HUES64 (cell line): ENCODE measurements at regions not wholly inside any gene's neighbourhood (a gene's known extent, or its start where the extent isn't known, plus 50 kb on each side); places are given as distances from the start of the nearest gene placed in this dataset.
"Not testable (repeated sequence)": the region's sequence is repeated elsewhere in the genome, so short reads cannot be mapped to it uniquely, and the experiment has no call there.

Experiments
- H3K27ac ChIP-seq: 2 replicates; pipeline ENCODE4 v1.7.0; 2013; ENCODE audit warnings: low read depth, low read length, inconsistent platforms
- H3K27me3 ChIP-seq: 2 replicates; pipeline ENCODE4 v1.6.1; 2013; ENCODE audit warnings: mild to moderate bottlenecking, low read length; ENCODE audit not compliant: insufficient read depth
- H3K36me3 ChIP-seq: 2 replicates; pipeline ENCODE4 v1.6.1; 2013; ENCODE audit warnings: mild to moderate bottlenecking, low read length; ENCODE audit not compliant: insufficient read depth
- H3K4me1 ChIP-seq: 2 replicates; pipeline ENCODE4 v1.6.1; 2013; ENCODE audit warnings: mild to moderate bottlenecking, low read length, moderate library complexity; ENCODE audit not compliant: insufficient read depth
- H3K4me3 ChIP-seq: 2 replicates; pipeline ENCODE4 v1.5.1; 2013; ENCODE audit warnings: mild to moderate bottlenecking, low read length, moderate library complexity
- H3K9ac ChIP-seq: 2 replicates; pipeline ENCODE4 v1.6.1; 2013; ENCODE audit warnings: mild to moderate bottlenecking, low read depth, low read length
- H3K9me3 ChIP-seq: 2 replicates; pipeline ENCODE4 v1.6.1; 2013; ENCODE audit warnings: low read depth, low read length; ENCODE audit not compliant: insufficient read depth
- WGBS: fragments of 150-250, 120-280 bp; methylation state at CpG from one replicate; pipeline ENCODE4 v1.1.7; 2013; ENCODE audit warnings: missing lambda C conversion rate; 5-methylcytosine and 5-hydroxymethylcytosine counted together

DNA sequence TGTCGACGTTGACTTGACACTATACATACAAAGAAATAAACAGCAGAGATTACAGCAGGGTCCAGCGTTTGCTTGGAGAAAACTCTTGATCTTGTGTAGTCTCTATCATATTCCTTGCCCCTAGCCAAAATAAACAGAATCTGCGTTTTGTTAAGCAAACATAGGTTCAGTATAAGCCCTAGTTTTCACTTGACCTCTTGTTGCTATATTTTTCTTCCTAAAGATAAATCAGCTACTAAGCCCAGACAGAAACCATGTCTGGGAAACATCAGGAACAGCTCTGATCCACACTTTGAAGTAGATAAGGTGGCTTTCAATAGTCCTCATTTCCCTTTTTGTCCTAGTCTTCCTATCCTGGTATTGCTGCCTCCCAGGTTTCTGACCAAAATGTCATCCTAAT is 328.2 kb upstream of the MAGI2 start:
- no peaks in the 10 kb centered on the region for H3K27me3 ChIP-seq
- H3K36me3 ChIP-seq, result no peaks in the 10 kb centered on the region
- no peak overlapping the region for H3K27ac ChIP-seq
- no peaks in the 10 kb centered on the region for H3K9me3 ChIP-seq
- H3K9ac ChIP-seq, result no peak overlapping the region
- H3K4me3 ChIP-seq, result no peak overlapping the region
- 90% methylated on average over 4 of the region's 4 CpGs for WGBS
- H3K4me1 ChIP-seq, result no peaks in the 10 kb centered on the region

DNA sequence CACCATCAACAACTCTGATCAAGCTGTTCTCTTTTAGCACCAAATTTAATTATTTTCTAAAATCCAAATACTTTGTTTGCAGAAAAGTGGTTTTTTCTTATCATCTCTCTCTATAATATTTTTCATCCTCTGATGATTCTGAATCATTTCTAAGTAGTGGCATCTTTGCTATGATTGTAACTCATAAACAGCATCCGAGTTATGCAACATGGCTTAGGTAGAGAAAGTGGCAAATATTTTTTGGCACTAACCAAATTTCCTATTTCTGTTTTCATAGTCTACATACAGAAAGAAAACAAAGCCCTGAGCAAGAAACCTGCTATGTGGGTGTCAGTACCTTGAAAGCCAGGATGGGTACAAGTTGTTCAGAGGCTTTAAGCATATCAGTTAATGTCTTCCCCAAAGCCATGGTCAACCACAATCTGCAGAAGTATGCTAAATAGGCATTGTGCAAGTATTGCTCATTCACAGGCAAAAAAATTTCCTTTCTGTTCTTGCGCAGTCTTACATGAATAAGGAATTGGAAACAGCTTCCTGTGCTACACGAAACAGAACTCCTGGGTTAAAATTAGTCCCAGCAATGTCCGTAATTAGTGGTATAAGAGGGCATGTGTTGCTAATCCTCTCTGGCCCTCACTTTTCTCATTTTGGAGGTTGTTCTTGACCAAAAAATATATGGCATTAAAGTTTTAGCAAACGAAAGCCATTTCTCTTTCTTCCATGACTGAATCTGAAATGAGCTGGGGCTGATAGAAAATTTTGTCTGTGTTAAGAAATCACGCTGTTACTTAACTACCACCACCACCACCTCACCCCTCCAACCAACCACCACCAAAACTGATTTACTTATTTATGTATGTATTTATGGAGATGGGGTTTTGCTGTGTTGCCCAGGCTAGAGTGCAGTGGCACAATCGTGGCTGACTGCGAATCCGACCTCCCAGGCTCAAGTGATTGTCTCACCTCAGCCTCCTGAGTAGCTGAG is 325.6 kb upstream of the MAGI2 start:
- Histone ChIP-seq H3K9me3 (no peaks in the 10 kb centered on the region), H3K4me1 (no peaks in the 10 kb centered on the region), H3K27me3 (no peaks in the 10 kb centered on the region), H3K36me3 (no peaks in the 10 kb centered on the region), H3K27ac (no peak overlapping the region), H3K4me3 (no peak overlapping the region), H3K9ac (no peak overlapping the region)
- 95% methylated on average over 7 of the region's 9 CpGs for WGBS

DNA sequence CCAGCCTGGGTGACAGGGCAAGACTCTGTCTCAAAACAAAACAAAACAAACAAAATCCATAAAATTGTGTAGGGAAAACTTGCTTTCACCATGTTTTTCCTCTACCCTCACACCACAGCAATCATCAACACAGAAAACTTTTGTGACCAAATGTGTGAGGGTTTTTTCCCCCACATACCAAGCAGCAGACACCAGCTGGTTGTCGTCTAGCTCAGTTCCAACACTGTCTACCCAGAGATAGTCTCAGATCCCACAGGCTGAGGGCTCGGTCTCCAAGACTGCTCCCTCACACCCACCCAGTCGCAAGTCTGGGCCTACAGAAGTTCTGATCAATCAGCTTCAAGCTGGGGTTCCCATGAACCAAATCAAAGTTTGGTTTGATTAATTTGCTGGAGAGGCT is 322.4 kb upstream of the MAGI2 start:
- no peaks in the 10 kb centered on the region for H3K4me1 ChIP-seq
- H3K27me3 ChIP-seq, result no peaks in the 10 kb centered on the region
- H3K9ac ChIP-seq, result no peak overlapping the region
- H3K4me3 ChIP-seq, result no peak overlapping the region
- no peaks in the 10 kb centered on the region for H3K36me3 ChIP-seq
- H3K9me3 ChIP-seq, result no peaks in the 10 kb centered on the region
- no peak overlapping the region for H3K27ac ChIP-seq
- WGBS, result 97% methylated on average over 3 of the region's 3 CpGs

DNA sequence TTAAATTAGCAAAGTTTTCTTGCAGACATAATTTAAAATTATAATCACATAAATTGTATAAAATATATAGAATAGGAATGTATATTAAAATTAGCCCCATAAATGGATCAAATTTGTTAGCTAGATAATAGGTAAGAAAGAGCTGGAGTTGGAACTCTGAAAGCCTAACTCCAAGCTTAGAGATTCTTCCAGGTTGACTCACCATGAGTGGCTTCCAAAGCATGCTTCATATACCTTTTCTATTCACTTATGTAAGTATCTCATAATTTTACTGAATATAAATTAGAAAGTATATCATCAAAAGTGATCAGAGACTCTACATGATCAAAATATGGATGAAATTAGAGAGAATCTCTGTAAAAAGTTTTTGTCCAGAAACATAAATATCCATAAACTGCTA is 320.7 kb upstream of the MAGI2 start:
- no peak overlapping the region for H3K27ac ChIP-seq
- no peaks in the 10 kb centered on the region for H3K9me3 ChIP-seq
- peaks cover 6% of the 10 kb centered on the region; the same call in 1 of the 2 replicates for H3K4me1 ChIP-seq
- no peak overlapping the region for H3K9ac ChIP-seq
- H3K4me3 ChIP-seq, result no peak overlapping the region
- H3K27me3 ChIP-seq, result no peaks in the 10 kb centered on the region
- H3K36me3 ChIP-seq, result no peaks in the 10 kb centered on the region

DNA sequence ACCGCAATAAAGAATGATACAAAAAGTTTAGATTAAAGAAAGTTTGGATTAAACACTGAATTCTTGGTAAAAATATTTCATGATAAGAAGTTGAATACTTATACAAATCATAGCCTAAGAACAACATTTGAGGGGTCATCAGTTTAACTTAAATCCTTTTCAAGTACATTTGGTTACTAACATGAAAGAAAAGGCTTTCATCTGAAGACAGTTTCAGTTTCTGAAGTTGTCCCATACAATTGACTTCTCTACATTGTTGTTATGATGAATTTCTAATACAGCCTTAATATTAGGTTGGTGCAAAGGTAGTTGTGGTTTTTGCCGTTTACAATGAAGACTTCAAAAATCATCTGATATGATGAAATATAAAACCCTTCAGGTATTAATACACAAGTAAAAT is 317.5 kb upstream of the MAGI2 start:
- 100% methylated on average over 1 of the region's 2 CpGs for whole genome bisulfite sequencing
- Histone ChIP-seq H3K9ac (no peak overlapping the region), H3K4me1 (peaks cover 6% of the 10 kb centered on the region; the same call in 1 of the 2 replicates), H3K4me3 (no peak overlapping the region), H3K36me3 (no peaks in the 10 kb centered on the region), H3K27ac (no peak overlapping the region), H3K27me3 (no peaks in the 10 kb centered on the region), H3K9me3 (no peaks in the 10 kb centered on the region)

DNA sequence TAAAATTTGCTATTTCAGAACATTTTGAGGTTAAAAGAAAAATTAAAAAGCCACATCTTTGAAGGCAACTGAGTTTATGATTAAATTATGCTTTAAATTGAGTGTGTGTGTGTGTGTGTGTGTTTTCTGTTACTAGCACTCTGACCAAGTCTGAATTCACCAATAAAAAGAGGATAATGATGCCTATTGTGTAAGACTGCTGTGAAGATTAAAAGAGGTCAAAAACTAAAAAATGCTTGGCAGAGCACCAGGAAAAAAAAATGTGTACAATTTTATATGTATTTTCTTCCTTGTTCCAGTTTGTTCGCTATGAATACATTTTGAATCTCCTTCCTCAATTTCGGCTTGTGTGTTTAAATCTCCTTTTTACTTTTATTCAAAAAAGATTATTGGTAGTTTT is 316.6 kb upstream of the MAGI2 start:
- H3K4me1 ChIP-seq, result peaks cover 6% of the 10 kb centered on the region; the same call in 1 of the 2 replicates

DNA sequence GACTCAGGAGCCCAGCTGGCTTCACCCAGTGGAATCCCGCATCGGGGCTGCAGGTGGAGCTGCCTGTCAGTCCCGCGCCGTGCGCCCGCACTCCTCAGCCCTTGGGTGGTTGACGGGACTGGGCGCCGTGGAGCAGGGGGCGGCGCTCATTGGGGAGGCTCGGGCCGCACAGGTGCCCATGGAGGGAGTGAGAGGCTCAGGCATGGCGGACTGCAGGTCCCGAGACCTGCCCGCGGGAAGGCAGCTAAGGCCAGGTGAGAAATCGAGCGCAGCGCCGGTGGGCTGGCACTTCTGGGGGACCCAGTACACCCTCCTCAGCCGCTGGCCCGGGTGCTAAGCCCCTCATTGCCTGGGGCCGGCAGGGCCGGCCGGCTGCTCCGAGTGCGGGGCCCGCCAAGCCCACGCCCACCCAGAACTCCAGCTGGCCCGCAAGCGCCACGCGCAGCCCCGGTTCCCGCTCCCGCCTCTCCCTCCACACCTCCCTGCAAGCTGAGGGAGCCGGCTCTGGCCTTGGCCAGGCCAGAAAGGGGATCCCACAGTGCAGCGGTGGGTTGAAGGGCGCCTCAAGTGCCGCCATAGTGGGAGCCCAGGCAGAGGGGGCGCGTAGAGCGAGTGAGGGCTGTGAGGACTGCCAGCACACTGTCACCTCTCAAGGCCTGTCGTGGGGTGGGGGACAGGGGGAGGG is 314.6 kb upstream of the MAGI2 start:
- H3K9ac ChIP-seq, H3K27me3 ChIP-seq, H3K4me3 ChIP-seq, H3K27ac ChIP-seq, H3K36me3 ChIP-seq, H3K4me1 ChIP-seq, H3K9me3 ChIP-seq: not testable (repeated sequence)
- WGBS, result 97% methylated on average over 46 of the region's 46 CpGs

More for the DNA sequence above, 316.6 kb upstream of the MAGI2 start:
- no peaks in the 10 kb centered on the region for H3K27me3 ChIP-seq
- H3K4me3 ChIP-seq, result no peak overlapping the region
- H3K9me3 ChIP-seq, result no peaks in the 10 kb centered on the region
- H3K27ac ChIP-seq, result no peak overlapping the region
- no CpG with 5 or more reads among the region's 2 CpGs for WGBS
- no peaks in the 10 kb centered on the region for H3K36me3 ChIP-seq
- no peak overlapping the region for H3K9ac ChIP-seq

DNA sequence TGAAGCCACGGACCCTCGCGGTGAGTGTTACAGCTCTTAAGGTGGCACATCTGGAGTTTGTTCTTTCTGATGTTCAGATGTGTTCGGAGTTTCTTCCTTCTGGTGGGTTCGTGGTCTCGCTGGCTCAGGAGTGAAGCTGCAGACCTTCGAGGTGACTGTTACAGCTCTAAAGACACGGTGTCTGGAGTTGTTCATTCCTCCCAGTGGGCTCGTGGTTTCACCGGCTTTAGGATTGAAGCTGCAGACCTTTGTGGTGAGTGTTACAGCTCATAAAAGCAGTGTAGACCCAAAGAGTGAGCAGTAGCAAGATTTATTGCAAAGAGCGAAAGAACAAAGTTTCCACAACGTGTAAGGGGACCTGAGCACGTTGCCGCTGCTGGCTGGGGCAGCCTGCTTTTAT is 313.7 kb upstream of the MAGI2 start:
- not testable (repeated sequence) for H3K4me3 ChIP-seq, H3K36me3 ChIP-seq, H3K27ac ChIP-seq, H3K4me1 ChIP-seq, H3K9me3 ChIP-seq, H3K9ac ChIP-seq, H3K27me3 ChIP-seq
- 89% methylated on average over 14 of the region's 14 CpGs for WGBS

DNA sequence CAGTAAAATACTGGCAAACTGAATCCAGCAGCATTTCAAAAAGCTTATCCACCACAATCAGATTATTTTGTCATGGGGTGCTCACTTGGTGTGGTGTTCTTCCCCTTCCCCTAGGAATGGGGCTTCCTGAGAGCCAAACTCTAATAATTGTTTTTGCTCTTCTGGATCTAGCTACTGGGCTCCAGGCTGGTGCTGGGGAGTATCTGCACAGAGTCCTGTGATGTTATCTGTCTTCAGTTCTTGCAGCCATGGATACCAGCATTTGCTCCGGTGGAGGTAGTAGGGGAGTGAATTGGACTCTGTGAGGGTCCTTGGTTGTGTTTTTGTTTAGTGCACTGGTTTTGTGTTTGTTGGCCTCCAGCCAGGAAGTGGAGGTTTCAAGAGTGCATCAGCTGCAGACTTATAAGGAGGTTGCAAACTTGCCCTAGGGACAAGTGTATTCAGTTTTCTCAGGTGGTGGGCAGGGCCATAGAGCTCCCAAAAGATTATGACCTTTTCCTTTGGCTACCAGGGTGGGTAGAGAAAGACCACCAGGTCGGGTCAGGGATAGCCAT is 308.5 kb upstream of the MAGI2 start:
- Histone ChIP-seq H3K9me3 (no peaks in the 10 kb centered on the region), H3K4me3 (no peak overlapping the region), H3K27ac (no peak overlapping the region), H3K9ac (no peak overlapping the region), H3K27me3 (no peaks in the 10 kb centered on the region), H3K36me3 (no peaks in the 10 kb centered on the region), H3K4me1 (no peaks in the 10 kb centered on the region)
- WGBS, result 62% methylated on average over 2 of the region's 2 CpGs

DNA sequence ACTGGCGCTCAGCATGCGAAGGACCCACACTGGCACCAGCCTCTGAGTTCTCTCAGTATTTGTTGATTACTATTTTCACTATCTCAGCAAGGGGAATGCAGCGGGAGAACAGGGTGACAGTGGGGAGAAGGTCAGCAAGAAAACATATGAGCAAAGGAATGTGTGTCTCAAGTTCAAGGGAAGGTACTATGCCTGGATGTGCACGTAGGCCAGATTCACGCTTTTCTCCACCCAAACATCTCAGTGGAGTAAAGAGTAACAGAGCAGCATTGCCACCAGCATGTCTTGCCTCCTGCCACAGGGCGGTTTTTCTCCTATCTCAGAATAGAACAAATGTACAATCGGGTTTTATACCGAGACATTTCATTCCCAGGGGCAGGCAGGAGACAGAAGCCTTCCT is 297.5 kb upstream of the MAGI2 start:
- not testable (repeated sequence) for H3K4me1 ChIP-seq, H3K36me3 ChIP-seq, H3K27me3 ChIP-seq, H3K27ac ChIP-seq, H3K9me3 ChIP-seq, H3K9ac ChIP-seq, H3K4me3 ChIP-seq
- WGBS, result 98% methylated on average over 8 of the region's 8 CpGs

DNA sequence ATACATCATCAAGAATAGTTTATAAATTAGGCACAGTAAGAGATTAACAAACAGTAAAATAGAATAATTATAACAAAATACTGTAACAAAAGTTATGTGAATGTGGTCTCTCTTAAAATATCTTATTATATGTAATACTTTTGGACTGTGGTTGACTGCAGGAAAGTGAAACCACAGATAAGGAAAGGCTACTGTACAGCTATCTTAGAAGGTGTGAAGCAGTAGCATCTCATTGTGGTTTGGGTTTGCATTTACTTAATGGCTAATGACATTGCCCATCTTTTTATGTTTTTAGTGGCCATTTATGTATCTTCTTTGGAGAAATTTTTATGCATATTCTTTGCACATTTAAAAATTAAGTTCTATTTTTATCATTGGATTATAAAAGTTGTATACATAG is 296.4 kb upstream of the MAGI2 start:
- H3K4me3 ChIP-seq, result no peak overlapping the region
- no peak overlapping the region for H3K9ac ChIP-seq
- no peaks in the 10 kb centered on the region for H3K27me3 ChIP-seq
- H3K4me1 ChIP-seq, result no peaks in the 10 kb centered on the region
- H3K27ac ChIP-seq, result no peak overlapping the region
- H3K9me3 ChIP-seq, result no peaks in the 10 kb centered on the region
- no peaks in the 10 kb centered on the region for H3K36me3 ChIP-seq
